ENCODE measurements at regions not wholly inside any gene's neighbourhood (a gene's known extent, or its start where the extent isn't known, plus 50 kb on each side); places are given as distances from the start of the nearest gene placed in this dataset.

- Histone ChIP-seq H3K4me3 (no peak overlapping the region), H3K27ac (ENCODE audit: control insufficient read depth, insufficient read depth) (no peak overlapping the region), H3K36me3 (ENCODE audit: control insufficient read depth in 2 of 2, insufficient read depth in 2 of 2, low read length in 1 of 2) (no peaks in the 10 kb centered on the region), H3K27me3 (replicated peaks in 1 of 2; ENCODE audit: control insufficient read depth in 2 of 2, insufficient read depth in 2 of 2, low read length in 1 of 2) (no peaks in the 10 kb centered on the region), H3K79me2 (ENCODE audit: control insufficient read depth, insufficient read depth, low read length) (no peaks in the 10 kb centered on the region), H4K20me1 (ENCODE audit: control insufficient read depth, insufficient read depth) (no peaks in the 10 kb centered on the region), H3K4me1 (ENCODE audit: control insufficient read depth, insufficient read depth, low read length) (no peaks in the 10 kb centered on the region), H3K4me2 (ENCODE audit: control insufficient read depth, insufficient read depth) (no peak overlapping the region), H2AFZ (ENCODE audit: control insufficient read depth, low read depth, low read length) (no peak overlapping the region), H3K9me3 (replicated peaks; ENCODE audit: control insufficient read depth, insufficient read depth, low read length) (no peaks in the 10 kb centered on the region), H3K9ac (ENCODE audit: control insufficient read depth, insufficient read depth, low read length) (no peak overlapping the region)
- no peak for FAIRE-seq
- SMC1A ChIA-PET (ENCODE audit: uncharacterized antibody, unreplicated experiment): no interaction called here
- POLR2A ChIA-PET: no interaction called here
- CTCF ChIA-PET: no interaction called here
- in situ Hi-C loops (cut with MboI) (no loop called here), intact Hi-C loops (cut with micrococcal nuclease; ENCODE audit: unreplicated experiment) (no loop called here)
- RAD21 ChIA-PET (ENCODE audit: unreplicated experiment): no interaction called here
- no peak for DNase-seq (ENCODE audit: low read depth, low spot score)
- no peak for ATAC-seq
- WGBS (ENCODE audit: insufficient coverage, insufficient replicate concordance, low lambda C conversion rate, missing lambda C conversion rate): 10% methylated on average over 4 of the region's 4 CpGs
- no TSS peak for BruUV-seq (replicated peaks)
- TF ChIP-seq ZNF217 (IDR thresholded peaks at IDR 0.05) (no peak), SUZ12 (IDR thresholded peaks at IDR 0.05; ENCODE audit: unreplicated experiment) (no peak), ZNF24 (IDR thresholded peaks at IDR 0.05) (no peak), SKIL (IDR thresholded peaks at IDR 0.05; ENCODE audit: low read depth, poor library complexity, severe bottlenecking) (no peak), RBBP5 (conservative IDR thresholded peaks at IDR 0.05) (no peak), SRF (IDR thresholded peaks at IDR 0.05; ENCODE audit: low read depth in 2 of 2, low read length in 2 of 2) (no peak), TBL1XR1 (IDR thresholded peaks at IDR 0.05; ENCODE audit: low read depth, low read length) (no peak), EED (IDR thresholded peaks at IDR 0.05; ENCODE audit: low read depth) (no peak), EZH2 (IDR thresholded peaks at IDR 0.05; ENCODE audit: borderline replicate concordance, control insufficient read depth, low read depth, low read length) (no peak), YBX1 (IDR thresholded peaks at IDR 0.05) (no peak), RELA (IDR thresholded peaks at IDR 0.05; ENCODE audit: borderline replicate concordance, partially characterized antibody) (no peak), TCF3 (IDR thresholded peaks at IDR 0.05; ENCODE audit: borderline replicate concordance, insufficient read depth, low read depth, low read length) (no peak), CUX1 (IDR thresholded peaks at IDR 0.05; ENCODE audit: insufficient replicate concordance, low read depth, low read length) (no peak), ASH2L (IDR thresholded peaks at IDR 0.05; ENCODE audit: borderline replicate concordance, low read depth) (no peak), GABPA (IDR thresholded peaks at IDR 0.05; ENCODE audit: low read depth) (no peak)
- TF ChIP-seq, protein P1, sequence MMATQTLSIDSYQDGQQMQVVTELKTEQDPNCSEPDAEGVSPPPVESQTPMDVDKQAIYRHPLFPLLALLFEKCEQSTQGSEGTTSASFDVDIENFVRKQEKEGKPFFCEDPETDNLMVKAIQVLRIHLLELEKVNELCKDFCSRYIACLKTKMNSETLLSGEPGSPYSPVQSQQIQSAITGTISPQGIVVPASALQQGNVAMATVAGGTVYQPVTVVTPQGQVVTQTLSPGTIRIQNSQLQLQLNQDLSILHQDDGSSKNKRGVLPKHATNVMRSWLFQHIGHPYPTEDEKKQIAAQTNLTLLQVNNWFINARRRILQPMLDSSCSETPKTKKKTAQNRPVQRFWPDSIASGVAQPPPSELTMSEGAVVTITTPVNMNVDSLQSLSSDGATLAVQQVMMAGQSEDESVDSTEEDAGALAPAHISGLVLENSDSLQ (IDR thresholded peaks at IDR 0.05): no peak
- TF ChIP-seq, protein P2, sequence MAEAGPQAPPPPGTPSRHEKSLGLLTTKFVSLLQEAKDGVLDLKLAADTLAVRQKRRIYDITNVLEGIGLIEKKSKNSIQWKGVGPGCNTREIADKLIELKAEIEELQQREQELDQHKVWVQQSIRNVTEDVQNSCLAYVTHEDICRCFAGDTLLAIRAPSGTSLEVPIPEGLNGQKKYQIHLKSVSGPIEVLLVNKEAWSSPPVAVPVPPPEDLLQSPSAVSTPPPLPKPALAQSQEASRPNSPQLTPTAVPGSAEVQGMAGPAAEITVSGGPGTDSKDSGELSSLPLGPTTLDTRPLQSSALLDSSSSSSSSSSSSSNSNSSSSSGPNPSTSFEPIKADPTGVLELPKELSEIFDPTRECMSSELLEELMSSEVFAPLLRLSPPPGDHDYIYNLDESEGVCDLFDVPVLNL (IDR thresholded peaks at IDR 0.05; ENCODE audit: low read depth, low read length): no peak
Measured at GRCh38 chr4:96407225-96407624, 567.3 kb downstream of the PDHA2 start.

Measured in GM12878 (cell line).